Mesodermal cell (in vitro differentiated cells): ENCODE measurements at regions not wholly inside any gene's neighbourhood (a gene's known extent, or its start where the extent isn't known, plus 50 kb on each side); places are given as distances from the start of the nearest gene placed in this dataset.
"Not testable (repeated sequence)": the region's sequence is repeated elsewhere in the genome, so short reads cannot be mapped to it uniquely, and the experiment has no call there.

Source experiments
- H3K27ac ChIP-seq: 2 replicates; pipeline ENCODE4 v1.7.0; 2013; ENCODE audit warnings: mild to moderate bottlenecking, low read depth, low read length, moderate library complexity; ENCODE audit not compliant: severe bottlenecking
- H3K36me3 ChIP-seq: 2 replicates; pipeline ENCODE4 v1.7.1; 2013; ENCODE audit warnings: mild to moderate bottlenecking, low read length, moderate library complexity; ENCODE audit not compliant: control insufficient read depth, insufficient read depth
- H3K4me1 ChIP-seq: one replicate; pipeline ENCODE4 v1.7.1; 2013; ENCODE audit warnings: mild to moderate bottlenecking, low read length; ENCODE audit not compliant: insufficient read depth, control insufficient read depth, poor library complexity, severe bottlenecking
- H3K4me3 ChIP-seq: 2 replicates; pipeline ENCODE4 v1.7.0; 2013; ENCODE audit warnings: low read length, control low read depth, mild to moderate bottlenecking; ENCODE audit not compliant: insufficient read depth, poor library complexity, severe bottlenecking; ENCODE audit errors: extremely low read depth
- H3K9me3 ChIP-seq: 2 replicates; pipeline ENCODE4 v1.7.1; 2013; ENCODE audit warnings: mild to moderate bottlenecking, low read length, moderate library complexity; ENCODE audit not compliant: control insufficient read depth
- WGBS, 2 experiments: methylation state at CpG; one replicate each; pipeline ENCODE4 v1.1.5; 2013; ENCODE audit warnings: missing lambda C conversion rate in 2 of 2; ENCODE audit not compliant: insufficient coverage in 2 of 2; 5-methylcytosine and 5-hydroxymethylcytosine counted together

- H3K4me1 ChIP-seq: no peaks in the 10 kb centered on the region
- H3K27ac ChIP-seq: no peak overlapping the region
- H3K9me3 ChIP-seq: no peaks in the 10 kb centered on the region
- H3K36me3 ChIP-seq: no peaks in the 10 kb centered on the region
- H3K4me3 ChIP-seq: no peak overlapping the region
- WGBS, 2 experiments: 79 to 100% methylated on average over 2 of the region's 2 CpGs
Measured at GRCh38 chr4:36582198-36582597, 300.8 kb downstream of the DTHD1 start.

GRCh38 chr4:36587909-36588472 is 306.6 kb downstream of the DTHD1 start:
- no peak overlapping the region for H3K4me3 ChIP-seq

GRCh38 chr4:36590343-36590742 is 308.9 kb downstream of the DTHD1 start:
- Histone ChIP-seq H3K4me3 (no peak overlapping the region), H3K9me3 (peaks cover 8% of the 10 kb centered on the region), H3K27ac (no peak overlapping the region), H3K36me3 (no peaks in the 10 kb centered on the region), H3K4me1 (no peaks in the 10 kb centered on the region)

More at GRCh38 chr4:36587909-36588472, 306.6 kb downstream of the DTHD1 start:
- Histone ChIP-seq H3K36me3 (no peaks in the 10 kb centered on the region), H3K27ac (no peak overlapping the region), H3K4me1 (no peaks in the 10 kb centered on the region), H3K9me3 (peaks cover 8% of the 10 kb centered on the region)
- WGBS, 2 experiments: 100% methylated on average over 1 of the region's 2 CpGs; no CpG with 5 or more reads in 1 of the 2 experiments

- WGBS, 2 experiments: 71 to 80% methylated on average over 1 of the region's 3 CpGs
- Histone ChIP-seq H3K27ac (no peak overlapping the region), H3K4me3 (no peak overlapping the region), H3K36me3 (no peaks in the 10 kb centered on the region), H3K9me3 (no peaks in the 10 kb centered on the region), H3K4me1 (no peaks in the 10 kb centered on the region)
Measured at GRCh38 chr4:36601864-36602495, 320.6 kb downstream of the DTHD1 start.

- H3K4me1 ChIP-seq: no peaks in the 10 kb centered on the region
- H3K9me3 ChIP-seq: no peaks in the 10 kb centered on the region
- H3K36me3 ChIP-seq: no peaks in the 10 kb centered on the region
- WGBS, 2 experiments: 100% methylated on average over 1 of the region's 1 CpG; no CpG with 5 or more reads in 1 of the 2 experiments
- no peak overlapping the region for H3K4me3 ChIP-seq
- H3K27ac ChIP-seq: no peak overlapping the region
Measured at GRCh38 chr4:36609661-36610060, 328.2 kb downstream of the DTHD1 start.

GRCh38 chr4:36610628-36611027 is 329.2 kb downstream of the DTHD1 start:
- H3K4me3 ChIP-seq: no peak overlapping the region
- no peaks in the 10 kb centered on the region for H3K9me3 ChIP-seq
- no peak overlapping the region for H3K27ac ChIP-seq
- 83% methylated on average over 2 of the region's 2 CpGs; no CpG with 5 or more reads in 1 of the 2 experiments for WGBS, 2 experiments
- no peaks in the 10 kb centered on the region for H3K4me1 ChIP-seq
- no peaks in the 10 kb centered on the region for H3K36me3 ChIP-seq

- not testable (repeated sequence) for H3K27ac ChIP-seq, H3K4me1 ChIP-seq, H3K36me3 ChIP-seq, H3K4me3 ChIP-seq, H3K9me3 ChIP-seq
- WGBS, 2 experiments: 88% methylated on average over 1 of the region's 2 CpGs; no CpG with 5 or more reads in 1 of the 2 experiments
Measured at GRCh38 chr4:36613142-36613541, 331.7 kb downstream of the DTHD1 start.

GRCh38 chr4:36614011-36614410 is 332.6 kb downstream of the DTHD1 start:
- Histone ChIP-seq H3K27ac (no peak overlapping the region), H3K4me3 (no peak overlapping the region), H3K36me3 (no peaks in the 10 kb centered on the region), H3K9me3 (no peaks in the 10 kb centered on the region), H3K4me1 (no peaks in the 10 kb centered on the region)
- no CpG with 5 or more reads among the region's 3 CpGs for WGBS, 2 experiments

GRCh38 chr4:36618102-36618501 is 336.7 kb downstream of the DTHD1 start:
- Histone ChIP-seq H3K36me3 (no peaks in the 10 kb centered on the region), H3K27ac (no peak overlapping the region), H3K9me3 (no peaks in the 10 kb centered on the region), H3K4me1 (no peaks in the 10 kb centered on the region), H3K4me3 (no peak overlapping the region)
- no CpG with 5 or more reads among the region's 1 CpG for WGBS, 2 experiments

GRCh38 chr4:36624030-36624429 is 342.6 kb downstream of the DTHD1 start:
- Histone ChIP-seq H3K4me3 (no peak overlapping the region), H3K27ac (no peak overlapping the region), H3K9me3 (no peaks in the 10 kb centered on the region), H3K4me1 (no peaks in the 10 kb centered on the region), H3K36me3 (no peaks in the 10 kb centered on the region)

- 60% methylated on average over 1 of the region's 3 CpGs; no CpG with 5 or more reads in 1 of the 2 experiments for WGBS, 2 experiments
- H3K9me3 ChIP-seq: no peaks in the 10 kb centered on the region
Measured at GRCh38 chr4:36638273-36638811, 356.9 kb downstream of the DTHD1 start.

More at GRCh38 chr4:36638273-36638811, 356.9 kb downstream of the DTHD1 start:
- H3K36me3 ChIP-seq: no peaks in the 10 kb centered on the region
- H3K27ac ChIP-seq: no peak overlapping the region
- H3K4me3 ChIP-seq: no peak overlapping the region
- H3K4me1 ChIP-seq: no peaks in the 10 kb centered on the region
